VCaP (cell line): ENCODE measurements at regions not wholly inside any gene's neighbourhood (a gene's known extent, or its start where the extent isn't known, plus 50 kb on each side); places are given as distances from the start of the nearest gene placed in this dataset.

ENCODE experiments used
- H3K27ac ChIP-seq: fragments of 450-650 bp; 2 replicates; pipeline ENCODE4 v1.5.1; 2017
- TF ChIP-seq, protein P1 (sequence below): fragments of 450-650 bp; conservative IDR thresholded peaks from 2 replicates; pipeline ENCODE4 v1.5.1; 2017; ENCODE audit warnings: mild to moderate bottlenecking, moderate library complexity

DNA sequence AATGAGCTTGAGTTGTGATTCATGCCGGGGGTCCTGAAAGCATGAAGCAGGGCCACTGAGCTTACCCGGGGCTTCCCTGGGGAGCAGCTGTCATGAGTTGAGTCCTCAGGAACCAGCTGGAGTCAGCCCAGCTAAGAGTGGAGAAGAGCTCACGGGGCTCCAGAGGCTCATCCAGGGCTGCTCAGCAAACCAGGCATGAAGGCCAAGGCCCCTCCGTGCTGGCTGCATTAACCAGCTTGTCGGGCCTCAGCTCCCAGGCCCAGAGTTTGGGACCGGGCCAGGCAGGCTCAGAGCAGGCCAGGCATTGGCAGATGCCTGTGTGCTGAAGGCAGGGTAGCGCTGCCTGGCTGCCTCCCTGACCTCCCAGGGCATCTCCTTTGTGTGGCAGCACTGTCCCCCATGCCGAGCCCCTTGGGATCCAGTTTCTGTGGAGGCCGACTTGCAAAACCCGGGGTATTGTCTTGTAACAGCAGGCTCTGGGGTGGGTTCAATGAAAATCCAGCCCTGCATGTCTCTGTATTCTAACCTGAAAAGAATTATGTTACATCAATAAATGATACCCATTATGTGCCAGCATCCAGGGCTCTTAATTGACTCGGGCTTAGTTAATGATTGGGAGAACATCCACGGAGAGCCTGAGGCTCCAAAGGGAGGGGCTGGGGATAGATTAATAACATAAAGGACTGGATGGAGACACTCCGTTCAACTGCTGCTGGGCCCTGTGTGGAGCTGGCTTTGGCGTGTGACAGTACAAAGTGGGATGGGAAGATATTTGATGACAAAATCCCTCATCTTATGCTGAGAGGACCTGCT is 68.0 kb upstream of the MSX1 start:
- TF ChIP-seq, protein P1, sequence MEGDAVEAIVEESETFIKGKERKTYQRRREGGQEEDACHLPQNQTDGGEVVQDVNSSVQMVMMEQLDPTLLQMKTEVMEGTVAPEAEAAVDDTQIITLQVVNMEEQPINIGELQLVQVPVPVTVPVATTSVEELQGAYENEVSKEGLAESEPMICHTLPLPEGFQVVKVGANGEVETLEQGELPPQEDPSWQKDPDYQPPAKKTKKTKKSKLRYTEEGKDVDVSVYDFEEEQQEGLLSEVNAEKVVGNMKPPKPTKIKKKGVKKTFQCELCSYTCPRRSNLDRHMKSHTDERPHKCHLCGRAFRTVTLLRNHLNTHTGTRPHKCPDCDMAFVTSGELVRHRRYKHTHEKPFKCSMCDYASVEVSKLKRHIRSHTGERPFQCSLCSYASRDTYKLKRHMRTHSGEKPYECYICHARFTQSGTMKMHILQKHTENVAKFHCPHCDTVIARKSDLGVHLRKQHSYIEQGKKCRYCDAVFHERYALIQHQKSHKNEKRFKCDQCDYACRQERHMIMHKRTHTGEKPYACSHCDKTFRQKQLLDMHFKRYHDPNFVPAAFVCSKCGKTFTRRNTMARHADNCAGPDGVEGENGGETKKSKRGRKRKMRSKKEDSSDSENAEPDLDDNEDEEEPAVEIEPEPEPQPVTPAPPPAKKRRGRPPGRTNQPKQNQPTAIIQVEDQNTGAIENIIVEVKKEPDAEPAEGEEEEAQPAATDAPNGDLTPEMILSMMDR, result no peak
- no peak overlapping the region for H3K27ac ChIP-seq

DNA sequence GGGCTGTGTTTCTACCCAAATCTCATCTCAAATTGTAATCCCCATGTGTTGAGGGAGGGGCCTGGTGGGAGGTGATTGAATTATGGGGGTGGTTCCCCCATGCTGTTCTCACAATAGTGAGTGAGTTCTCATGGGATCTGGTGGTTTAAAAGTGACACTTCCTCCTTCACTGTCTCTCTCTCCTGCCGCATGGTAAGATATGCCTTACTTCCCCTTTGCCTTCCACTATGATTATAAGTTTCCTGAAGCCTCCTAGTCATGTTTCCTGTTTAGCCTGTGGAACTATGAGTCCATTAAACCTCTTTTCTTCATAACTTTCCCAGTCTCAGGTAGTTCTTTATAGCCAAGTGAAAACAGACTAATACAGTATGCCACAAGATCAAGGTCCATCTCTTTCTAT is 70.0 kb upstream of the MSX1 start:
- TF ChIP-seq, protein P1, result no peak
- H3K27ac ChIP-seq, result no peak overlapping the region

DNA sequence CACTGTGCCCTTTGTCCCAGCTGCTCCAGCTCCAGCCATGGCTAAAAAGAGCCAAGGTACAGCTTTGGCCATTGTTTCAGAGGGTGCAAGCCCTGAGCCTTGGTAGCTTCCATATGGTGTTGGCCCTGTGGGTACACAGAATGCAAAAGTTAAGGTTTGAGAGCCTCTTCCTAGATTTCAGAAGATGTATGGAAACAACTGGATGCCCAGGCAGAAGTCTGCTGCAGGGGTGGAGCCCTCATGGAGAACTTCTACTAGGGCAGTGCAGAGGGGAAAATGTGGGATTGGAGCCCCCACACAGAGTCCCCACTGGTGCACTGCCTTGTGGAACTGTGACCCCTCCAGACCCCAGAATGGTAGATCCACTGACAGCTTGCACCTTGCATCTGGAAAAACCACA is 70.9 kb upstream of the MSX1 start:
- TF ChIP-seq, protein P1, result no peak
- H3K27ac ChIP-seq, result no peak overlapping the region

- TF ChIP-seq, protein P1, result no peak
- no peak overlapping the region for H3K27ac ChIP-seq
Measured at GRCh38 chr4:4787421-4787820, 72.0 kb upstream of the MSX1 start.

- TF ChIP-seq, protein P1, result no peak
- H3K27ac ChIP-seq, result no peak overlapping the region
Measured at GRCh38 chr4:4784379-4784778, 75.1 kb upstream of the MSX1 start.

- no peak overlapping the region for H3K27ac ChIP-seq
- TF ChIP-seq, protein P1, result no peak
Measured at GRCh38 chr4:4783847-4784246, 75.6 kb upstream of the MSX1 start.

DNA sequence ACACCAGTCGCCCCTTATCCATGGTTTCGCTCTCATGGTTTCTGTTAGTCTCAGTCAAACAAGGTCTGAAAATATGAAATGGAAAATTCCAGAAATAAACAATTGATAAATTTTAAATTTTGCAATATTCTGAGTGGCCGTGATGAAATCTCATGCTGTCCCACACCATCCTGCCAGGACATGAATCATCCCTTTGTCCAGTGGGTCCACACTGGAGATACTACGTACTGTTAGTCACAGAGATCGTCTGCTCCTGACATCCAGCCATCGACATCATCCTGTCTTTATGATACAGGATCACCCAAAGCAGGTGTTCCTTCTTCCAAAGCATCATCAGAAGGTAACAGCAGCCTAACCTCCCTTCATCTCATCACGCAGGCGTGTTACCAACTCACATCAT is 76.5 kb upstream of the MSX1 start:
- H3K27ac ChIP-seq, result no peak overlapping the region

More for the DNA sequence above, 76.5 kb upstream of the MSX1 start:
- TF ChIP-seq, protein P1, result no peak
